Fibroblast of skin of left quadriceps (primary cell): ENCODE measurements at regions not wholly inside any gene's neighbourhood (a gene's known extent, or its start where the extent isn't known, plus 50 kb on each side); places are given as distances from the start of the nearest gene placed in this dataset.
"Not testable (repeated sequence)": the region's sequence is repeated elsewhere in the genome, so short reads cannot be mapped to it uniquely, and the experiment has no call there.

Experiments used
- DNase-seq, 2 experiments: peaks; one replicate each; pipeline ENCODE4 v3.0.0-alpha.2; 2013; ENCODE audit warnings: low read depth in 2 of 2

GRCh38 chr5:1652873-1653697, 129.3 kb upstream of the LPCAT1 start:
- DNase-seq, result no peak

- no peak for DNase-seq
These were observed 128.5 kb upstream of the LPCAT1 start for GRCh38 chr5:1651971-1652872.

- no peak for DNase-seq
These were observed 127.5 kb upstream of the LPCAT1 start for GRCh38 chr5:1651250-1651649.

- DNase-seq, result no peak
These were observed 125.8 kb upstream of the LPCAT1 start for GRCh38 chr5:1649554-1649953.

- peak; percentile 64 to 68 for DNase-seq
These were observed 125.0 kb upstream of the LPCAT1 start for GRCh38 chr5:1648806-1649205.

GRCh38 chr5:1647580-1647979, 123.8 kb upstream of the LPCAT1 start:
- no peak for DNase-seq

- DNase-seq, result peak; percentile 35 to 43
These were observed 121.2 kb upstream of the LPCAT1 start for GRCh38 chr5:1644810-1645571.

GRCh38 chr5:1644393-1644809, 120.6 kb upstream of the LPCAT1 start:
- not testable (repeated sequence) for DNase-seq

- no peak for DNase-seq
These were observed 120.1 kb upstream of the LPCAT1 start for GRCh38 chr5:1643651-1644392.

- DNase-seq, result no peak
These were observed 118.9 kb upstream of the LPCAT1 start for GRCh38 chr5:1642621-1643061.

GRCh38 chr5:1642221-1642620, 118.5 kb upstream of the LPCAT1 start:
- DNase-seq, result no peak

GRCh38 chr5:1641560-1642166, 117.9 kb upstream of the LPCAT1 start:
- DNase-seq, result peak; percentile 42 to 52

GRCh38 chr5:1641041-1641440, 117.3 kb upstream of the LPCAT1 start:
- no peak for DNase-seq

- DNase-seq, result no peak
These were observed 116.7 kb upstream of the LPCAT1 start for GRCh38 chr5:1640421-1640881.

GRCh38 chr5:1639757-1640156, 116.0 kb upstream of the LPCAT1 start:
- DNase-seq, result no peak

GRCh38 chr5:1638658-1639400, 115.1 kb upstream of the LPCAT1 start:
- no peak for DNase-seq

GRCh38 chr5:1637639-1638481, 114.1 kb upstream of the LPCAT1 start:
- DNase-seq, result no peak

GRCh38 chr5:1636981-1637638, 113.3 kb upstream of the LPCAT1 start:
- no peak for DNase-seq
